ENCODE measurements at regions not wholly inside any gene's neighbourhood (a gene's known extent, or its start where the extent isn't known, plus 50 kb on each side); places are given as distances from the start of the nearest gene placed in this dataset.
"Not testable (repeated sequence)": the region's sequence is repeated elsewhere in the genome, so short reads cannot be mapped to it uniquely, and the experiment has no call there.

- TF ChIP-seq CTCF (conservative IDR thresholded peaks at IDR 0.05; ENCODE audit: low read length); EZH2phosphoT487 (IDR thresholded peaks at IDR 0.05; ENCODE audit: borderline replicate concordance, low read depth, low read length): not testable (repeated sequence)
Measured at GRCh38 chr10:100638969-100639368, 103.2 kb downstream of the HIF1AN start.

Measured in OCI-LY7 (cell line).